Gastrocnemius medialis (tissue), 4 donors: ENCODE measurements at regions not wholly inside any gene's neighbourhood (a gene's known extent, or its start where the extent isn't known, plus 50 kb on each side); places are given as distances from the start of the nearest gene placed in this dataset.

Experiments used
- ATAC-seq, 2 donors: fragments of 150-250 bp; one replicate each; pipeline ENCODE4 v1.9.1; 2016
- DNase-seq, 2 donors: peaks; one replicate each; pipeline ENCODE4 v3.0.0-alpha.2; 2019
- H3K27ac ChIP-seq, 4 donors: fragments of 200-600 bp; sonication (generic); 1 replicate in 1 of 4; 2 replicates in 3 of 4; pipeline ENCODE4 v1.5.1; 2016 to 2018; ENCODE audit warnings: mild to moderate bottlenecking in 2 of 4, moderate library complexity in 1 of 4
- H3K27me3 ChIP-seq, 3 donors: fragments of 200-600 bp; sonication (generic) in 2 of 3; 1 replicate in 1 of 3; 2 replicates in 2 of 3; pipeline versions ENCODE4 v1.5.1 to v1.6.0; 2016 to 2019; ENCODE audit warnings: mild to moderate bottlenecking in 1 of 3, moderate library complexity in 1 of 3
- H3K36me3 ChIP-seq, 2 donors: fragments of 200-600 bp; sonication (generic) in 1 of 2; one replicate each; pipeline ENCODE4 v1.5.1; 2017 to 2018
- H3K4me1 ChIP-seq, 2 donors: fragments of 200-600 bp; sonication (generic) in 1 of 2; one replicate each; pipeline ENCODE4 v1.5.1; 2016 to 2017; ENCODE audit warnings: mild to moderate bottlenecking in 2 of 2
- H3K4me3 ChIP-seq, 4 donors: fragments of 200-600 bp; sonication (generic) in 3 of 4; 1 replicate in 1 of 4; 2 replicates in 3 of 4; pipeline ENCODE4 v1.5.1; 2016 to 2019; ENCODE audit warnings: mild to moderate bottlenecking in 2 of 4
- H3K9me3 ChIP-seq, 3 donors: fragments of 200-600 bp; sonication (generic) in 2 of 3; 1 replicate in 1 of 3; 2 replicates in 2 of 3; pipeline ENCODE4 v1.5.1; 2016 to 2019
- CTCF ChIP-seq, 5 experiments: fragments of 450-650 bp in 3 of 5; fragments of 200-600 bp in 2 of 5; sonication (generic) in 2 of 5; IDR thresholded peaks in 4 of 5; conservative IDR thresholded peaks in 1 of 5; 1 replicate in 4 of 5; 2 replicates in 1 of 5; pipeline ENCODE4 v1.5.1; 2016 to 2019; ENCODE audit warnings: antibody characterized with exemption in 5 of 5, mild to moderate bottlenecking in 3 of 5, moderate library complexity in 3 of 5
- POLR2A ChIP-seq, 2 donors: fragments of 450-650 bp; IDR thresholded peaks; one replicate each; pipeline ENCODE4 v1.6.1; 2017; ENCODE audit warnings: antibody characterized with exemption in 2 of 2, mild to moderate bottlenecking in 2 of 2, moderate library complexity in 2 of 2
- in situ Hi-C, 4 donors: fragments of 200-750 bp; cut with MboI; loops; one replicate each; pipeline versions ENCODE4 v1.15.0 to v1.8.0; 2017; ENCODE audit warnings: low sequenced_read_pairs in 4 of 4
- intact Hi-C: fragments of 100-400 bp; cut with DNase I; formaldehyde crosslinking; loops from one replicate; pipeline ENCODE4 v1.15.1; 2023; ENCODE audit warnings: low total_unique reads

GRCh38 chr2:149814049-149814448, 226.5 kb upstream of the MMADHC start:
- in situ Hi-C loops = loop anchor here in 1 of 4 donors (25.0 kb wide), 1 partner anchor 673 kb away; the partner anchor contains the start of gene RND3
- Histone ChIP-seq H3K4me3 (no peak overlapping the region), H3K27ac (no peak overlapping the region), H3K36me3 (no peaks in the 10 kb centered on the region), H3K9me3 (no peaks in the 10 kb centered on the region), H3K27me3 (no peaks in the 10 kb centered on the region), H3K4me1 (no peaks in the 10 kb centered on the region)
- ATAC-seq = no peak
- DNase-seq = no peak
- TF ChIP-seq CTCF (IDR thresholded peaks at IDR 0.05 in 4 of 5, conservative IDR thresholded peaks at IDR 0.05 in 1 of 5) (no peak), POLR2A (IDR thresholded peaks at IDR 0.05) (no peak)
- intact Hi-C loops = no loop called here

GRCh38 chr2:149808556-149808955, 221.0 kb upstream of the MMADHC start:
- intact Hi-C loops = loop anchor here (10.0 kb wide), 1 partner anchor 1246 kb away; no protein-coding TSS in a partner anchor
- H3K27me3 ChIP-seq = no peaks in the 10 kb centered on the region
- no peak overlapping the region for H3K27ac ChIP-seq
- no peaks in the 10 kb centered on the region for H3K9me3 ChIP-seq
- H3K4me3 ChIP-seq = no peak overlapping the region
- in situ Hi-C loops = loop anchor here in 1 of 4 donors (25.0 kb wide), 1 partner anchor 679 kb away; the partner anchor contains the start of gene RND3
- TF ChIP-seq CTCF (IDR thresholded peaks at IDR 0.05 in 4 of 5, conservative IDR thresholded peaks at IDR 0.05 in 1 of 5) (no peak), POLR2A (IDR thresholded peaks at IDR 0.05) (no peak)
- no peaks in the 10 kb centered on the region for H3K4me1 ChIP-seq
- ATAC-seq (no peak), DNase-seq (no peak)
- H3K36me3 ChIP-seq = no peaks in the 10 kb centered on the region

DNA sequence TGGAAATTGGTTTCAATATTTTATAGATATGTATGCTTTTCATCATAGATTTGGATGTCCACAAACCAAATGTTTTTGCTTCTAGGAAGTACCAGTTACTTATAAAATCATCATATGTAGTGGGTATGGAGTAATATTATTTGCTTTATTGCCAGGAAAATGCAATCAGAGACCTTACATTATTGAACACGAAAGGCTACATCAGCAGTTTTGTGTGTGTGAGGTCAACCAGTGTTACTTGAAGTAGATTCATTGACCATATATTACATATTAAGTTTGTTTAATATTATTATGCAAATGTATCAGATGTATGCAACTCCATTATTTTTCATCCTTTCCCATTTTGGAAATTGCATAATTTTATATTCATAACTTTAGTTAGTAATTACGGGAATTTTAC, 219.1 kb upstream of the MMADHC start:
- Histone ChIP-seq H3K27me3 (no peaks in the 10 kb centered on the region), H3K4me1 (no peaks in the 10 kb centered on the region), H3K4me3 (no peak overlapping the region), H3K36me3 (no peaks in the 10 kb centered on the region), H3K9me3 (no peaks in the 10 kb centered on the region), H3K27ac (no peak overlapping the region)
- no peak for TF ChIP-seq POLR2A (IDR thresholded peaks at IDR 0.05)
- no peak for TF ChIP-seq CTCF (IDR thresholded peaks at IDR 0.05 in 4 of 5, conservative IDR thresholded peaks at IDR 0.05 in 1 of 5)
- ATAC-seq = no peak
- intact Hi-C loops (loop anchor here (10.0 kb wide), 1 partner anchor 1248 kb away; no protein-coding TSS in a partner anchor), in situ Hi-C loops (loop anchor here in 1 of 4 donors (25.0 kb wide), 1 partner anchor 681 kb away; the partner anchor contains the start of gene RND3)
- no peak for DNase-seq

DNA sequence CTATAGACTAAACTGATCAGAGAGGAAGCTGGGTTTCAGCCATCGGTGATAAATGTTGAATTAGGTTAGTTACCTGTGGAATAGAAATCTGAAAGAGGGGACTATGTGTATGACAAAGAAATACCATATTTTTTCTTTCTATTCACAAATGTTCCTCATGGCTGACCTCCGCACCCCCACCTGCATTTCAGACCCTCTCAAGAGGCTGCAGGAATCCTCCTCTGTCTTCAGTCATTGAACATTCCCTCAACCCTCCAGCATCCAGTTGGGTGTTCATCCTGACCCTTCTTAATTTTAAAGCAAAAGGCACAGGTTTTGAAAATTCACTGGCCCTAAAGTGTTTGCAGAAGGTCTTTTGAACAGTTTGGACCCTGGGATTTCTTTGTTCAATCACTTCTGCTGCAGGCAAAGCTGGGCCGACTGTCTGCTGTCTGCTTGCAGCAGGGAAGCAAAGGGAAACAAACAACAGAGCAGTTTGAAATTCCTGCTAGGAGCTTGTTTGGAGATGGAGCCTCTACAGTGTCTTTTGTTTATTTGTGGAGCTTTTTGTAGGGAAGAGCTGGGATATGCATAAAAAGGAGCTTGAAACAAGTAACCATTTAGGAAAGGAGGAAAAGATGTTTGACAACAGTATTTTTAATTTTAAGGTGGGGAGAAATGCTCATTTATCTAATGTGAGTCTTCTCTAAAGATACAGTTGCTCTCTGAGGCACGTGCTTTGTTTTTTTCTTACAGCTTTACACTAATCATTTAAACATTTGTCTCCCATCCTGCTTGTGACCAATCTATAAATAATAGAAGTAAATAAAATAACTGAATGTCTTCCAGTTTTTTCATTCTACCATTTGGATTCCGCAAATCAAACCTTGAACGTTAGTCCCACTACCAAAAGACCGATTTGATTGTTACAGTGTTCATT, 213.3 kb upstream of the MMADHC start:
- no peak for DNase-seq
- Histone ChIP-seq H3K9me3 (no peaks in the 10 kb centered on the region), H3K27ac (no peak overlapping the region), H3K4me3 (no peak overlapping the region), H3K36me3 (no peaks in the 10 kb centered on the region), H3K4me1 (no peaks in the 10 kb centered on the region), H3K27me3 (no peaks in the 10 kb centered on the region)
- no peak for ATAC-seq
- intact Hi-C loops (loop anchor here (10.0 kb wide), 1 partner anchor 1254 kb away; no protein-coding TSS in a partner anchor), in situ Hi-C loops (loop anchor here in 1 of 4 donors (25.0 kb wide), 1 partner anchor 686 kb away; the partner anchor contains the start of gene RND3)
- no peak for TF ChIP-seq POLR2A (IDR thresholded peaks at IDR 0.05)
- TF ChIP-seq CTCF (IDR thresholded peaks at IDR 0.05 in 4 of 5, conservative IDR thresholded peaks at IDR 0.05 in 1 of 5) = no peak
